ENCODE measurements at regions not wholly inside any gene's neighbourhood (a gene's known extent, or its start where the extent isn't known, plus 50 kb on each side); places are given as distances from the start of the nearest gene placed in this dataset.
"Not testable (repeated sequence)": the region's sequence is repeated elsewhere in the genome, so short reads cannot be mapped to it uniquely, and the experiment has no call there.

DNA sequence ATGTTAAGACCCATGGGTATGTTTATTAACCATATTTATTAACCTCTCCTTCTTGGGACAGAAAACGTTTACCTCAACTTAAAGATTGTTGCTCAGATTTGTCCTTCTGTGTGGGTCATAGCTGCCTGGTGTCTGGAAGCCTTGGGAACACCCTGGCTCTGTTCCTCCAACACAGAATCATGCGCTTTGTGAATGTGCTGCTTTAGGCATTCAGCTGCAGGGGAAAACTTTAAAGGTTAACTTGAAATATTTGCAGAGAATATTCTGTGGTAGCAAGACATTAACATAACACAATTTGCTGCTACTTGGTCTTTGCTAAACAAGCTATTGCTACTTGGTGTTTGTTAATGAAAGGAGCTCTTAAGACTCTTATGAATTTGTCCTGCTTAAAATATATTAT lies 50.5 kb upstream of the THOC3 start:
- not testable (repeated sequence) for H3K27ac Mint-ChIP-seq; H3K9me3 ChIP-seq (ENCODE audit: control insufficient read depth, low read length, poor library complexity, severe bottlenecking); ATAC-seq; H3K4me3 Mint-ChIP-seq; H3K4me1 Mint-ChIP-seq; H3K36me3 Mint-ChIP-seq (ENCODE audit: low read depth); H3K27me3 Mint-ChIP-seq; DNase-seq

DNA sequence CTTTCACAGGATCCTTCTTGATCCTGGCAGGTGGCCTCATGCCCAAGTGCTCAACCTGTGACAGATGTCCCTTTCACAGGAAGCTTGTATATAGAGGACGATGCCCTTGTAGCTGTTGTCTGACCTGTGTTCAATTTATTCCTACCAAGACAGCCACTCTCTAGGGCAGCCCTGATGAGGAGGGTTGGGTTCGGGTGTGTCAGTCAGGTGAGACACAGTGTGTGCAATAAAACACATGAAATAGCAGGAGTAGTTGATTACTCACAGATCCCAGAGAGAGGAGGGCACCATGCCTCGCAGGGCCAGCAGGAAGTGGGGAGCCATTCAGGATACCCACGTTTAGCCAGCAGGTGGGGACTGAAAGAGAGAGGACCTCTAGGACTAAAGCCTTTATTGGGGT lies 52.7 kb upstream of the THOC3 start:
- H3K4me1 Mint-ChIP-seq; H3K4me3 Mint-ChIP-seq; DNase-seq; ATAC-seq; H3K9me3 ChIP-seq (ENCODE audit: control insufficient read depth, low read length, poor library complexity, severe bottlenecking); H3K27me3 Mint-ChIP-seq; H3K27ac Mint-ChIP-seq; H3K36me3 Mint-ChIP-seq (ENCODE audit: low read depth): not testable (repeated sequence)

DNA sequence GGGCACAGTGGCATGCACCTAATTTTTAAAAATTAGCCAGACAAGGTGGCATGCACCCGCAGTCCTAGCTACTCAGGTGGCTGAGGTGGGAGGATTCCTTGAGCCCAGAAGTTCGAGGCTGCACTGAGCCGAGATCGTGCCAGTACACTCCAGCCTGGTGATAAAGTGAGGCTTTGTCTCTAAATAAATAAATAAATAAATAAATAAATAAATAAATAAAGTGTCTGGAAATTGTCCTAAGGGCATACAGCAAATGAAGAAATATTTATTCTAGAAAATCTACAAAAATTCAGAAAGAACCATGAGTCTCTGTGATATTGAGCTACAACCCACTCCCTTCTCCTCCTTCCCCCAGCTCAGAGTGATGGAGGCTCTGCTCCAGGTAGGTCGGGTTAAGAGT lies 55.4 kb upstream of the THOC3 start:
- H3K4me3 Mint-ChIP-seq; H3K9me3 ChIP-seq (ENCODE audit: control insufficient read depth, low read length, poor library complexity, severe bottlenecking); H3K4me1 Mint-ChIP-seq; DNase-seq; H3K27ac Mint-ChIP-seq; H3K27me3 Mint-ChIP-seq; H3K36me3 Mint-ChIP-seq (ENCODE audit: low read depth): not testable (repeated sequence)
- ATAC-seq = peak; percentile 61

DNA sequence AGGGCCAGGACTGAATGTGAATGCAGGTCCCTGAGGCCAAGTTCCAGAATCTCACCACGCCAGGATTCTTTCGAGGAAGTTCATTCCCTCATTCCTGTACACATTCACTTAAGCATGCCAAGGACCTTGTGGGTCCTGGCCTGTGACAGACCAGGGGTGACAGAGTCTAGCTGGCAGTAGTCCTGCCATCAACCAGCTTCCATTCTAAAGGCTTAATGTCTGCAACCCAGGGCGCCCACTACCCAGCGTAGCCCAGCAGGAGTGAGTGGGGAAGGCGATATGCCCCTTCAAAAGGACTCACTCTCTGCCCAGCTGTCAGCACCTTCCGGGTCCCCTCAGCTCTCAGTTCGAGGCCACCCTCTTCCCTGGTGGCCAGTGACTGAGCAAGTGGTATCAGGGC lies 61.3 kb upstream of the THOC3 start:
- not testable (repeated sequence) for DNase-seq; H3K9me3 ChIP-seq (ENCODE audit: control insufficient read depth, low read length, poor library complexity, severe bottlenecking); H3K4me1 Mint-ChIP-seq; H3K36me3 Mint-ChIP-seq (ENCODE audit: low read depth); H3K4me3 Mint-ChIP-seq; H3K27ac Mint-ChIP-seq; ATAC-seq; H3K27me3 Mint-ChIP-seq

DNA sequence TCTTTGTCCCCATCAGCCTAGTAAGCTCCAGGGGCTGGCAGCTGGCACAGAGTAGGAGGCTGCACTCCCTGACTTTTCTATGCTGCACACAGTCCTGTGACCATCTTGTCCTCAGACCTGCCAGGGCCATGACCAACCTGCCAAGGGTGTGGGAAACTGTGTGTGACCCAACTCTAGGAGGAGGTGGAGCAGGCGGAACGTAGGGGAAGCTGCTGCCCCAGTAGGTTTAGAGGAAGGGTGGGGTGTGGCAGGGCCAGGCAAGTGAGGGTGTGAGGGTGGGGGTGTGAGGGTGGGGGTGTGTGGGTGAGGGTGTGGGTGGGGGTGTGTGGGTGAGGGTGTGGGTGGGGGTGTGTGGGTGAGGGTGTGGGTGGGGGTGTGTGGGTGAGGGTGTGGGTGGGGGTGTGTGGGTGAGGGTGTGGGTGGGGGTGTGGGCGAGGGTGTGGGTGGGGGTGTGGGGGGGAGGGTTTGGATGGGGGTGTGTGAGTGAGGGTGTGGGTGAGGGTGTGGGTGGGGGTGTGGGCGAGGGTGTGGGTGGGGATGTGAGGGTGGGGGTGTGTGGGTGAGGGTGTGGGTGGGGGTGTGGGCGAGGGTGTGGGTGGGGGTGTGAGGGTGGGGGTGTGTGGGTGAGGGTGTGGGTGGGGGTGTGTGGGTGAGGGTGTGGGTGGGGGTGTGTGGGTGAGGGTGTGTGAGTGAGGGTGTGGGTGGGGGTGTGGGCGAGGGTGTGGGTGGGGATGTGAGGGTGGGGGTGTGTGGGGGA lies 62.4 kb upstream of the THOC3 start:
- not testable (repeated sequence) for H3K4me1 Mint-ChIP-seq; DNase-seq; H3K9me3 ChIP-seq (ENCODE audit: control insufficient read depth, low read length, poor library complexity, severe bottlenecking); H3K27ac Mint-ChIP-seq; H3K27me3 Mint-ChIP-seq; H3K4me3 Mint-ChIP-seq; H3K36me3 Mint-ChIP-seq (ENCODE audit: low read depth)
- peak; percentile 68 for ATAC-seq

DNA sequence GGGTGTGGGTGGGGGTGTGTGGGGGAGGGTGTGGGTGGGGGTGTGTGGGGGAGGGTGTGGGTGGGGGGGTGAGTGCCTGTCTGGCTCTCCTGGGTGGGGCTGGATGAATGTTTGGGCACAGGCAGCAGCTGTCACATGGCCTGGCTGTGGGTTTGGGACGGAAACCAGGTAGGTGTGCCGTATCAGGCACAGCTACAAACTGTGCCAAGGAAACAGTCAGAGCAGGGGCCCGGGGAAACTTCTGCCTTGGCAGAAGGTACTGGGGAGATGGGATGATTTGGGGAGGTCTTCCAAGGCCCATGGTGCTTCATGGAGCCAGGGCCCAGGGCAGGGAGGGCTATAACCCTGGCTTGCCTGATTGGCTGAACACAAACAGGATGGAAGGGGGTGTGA lies 63.0 kb upstream of the THOC3 start:
- H3K36me3 Mint-ChIP-seq (ENCODE audit: low read depth); DNase-seq; H3K27ac Mint-ChIP-seq; H3K4me3 Mint-ChIP-seq; H3K27me3 Mint-ChIP-seq; H3K9me3 ChIP-seq (ENCODE audit: control insufficient read depth, low read length, poor library complexity, severe bottlenecking): not testable (repeated sequence)
- peaks cover 12% of the 10 kb centered on the region for H3K4me1 Mint-ChIP-seq
- peak; percentile 73 for ATAC-seq

DNA sequence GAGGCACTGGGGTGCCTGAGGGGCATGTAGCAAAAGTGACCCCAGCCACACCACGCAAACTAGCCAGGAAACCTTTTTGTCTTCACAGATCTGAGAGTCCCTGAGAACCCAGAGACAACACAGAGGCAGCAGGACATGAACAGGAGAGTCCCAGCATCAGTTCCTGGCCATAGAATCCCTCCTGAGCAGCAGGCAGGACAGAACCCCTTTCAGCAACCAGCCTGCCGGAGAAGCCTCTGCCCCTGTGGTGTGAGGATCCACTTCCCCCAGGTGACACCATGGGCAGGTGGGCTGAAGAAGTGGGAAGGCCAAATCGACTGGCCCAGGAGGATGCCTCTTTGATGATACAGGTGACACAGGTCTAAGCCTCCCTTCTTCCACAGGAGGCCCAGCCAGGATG lies 65.1 kb upstream of the THOC3 start:
- not testable (repeated sequence) for H3K4me3 Mint-ChIP-seq; H3K36me3 Mint-ChIP-seq (ENCODE audit: low read depth); H3K9me3 ChIP-seq (ENCODE audit: control insufficient read depth, low read length, poor library complexity, severe bottlenecking); H3K27me3 Mint-ChIP-seq; ATAC-seq; DNase-seq; H3K27ac Mint-ChIP-seq
- H3K4me1 Mint-ChIP-seq = peaks cover 25% of the 10 kb centered on the region

DNA sequence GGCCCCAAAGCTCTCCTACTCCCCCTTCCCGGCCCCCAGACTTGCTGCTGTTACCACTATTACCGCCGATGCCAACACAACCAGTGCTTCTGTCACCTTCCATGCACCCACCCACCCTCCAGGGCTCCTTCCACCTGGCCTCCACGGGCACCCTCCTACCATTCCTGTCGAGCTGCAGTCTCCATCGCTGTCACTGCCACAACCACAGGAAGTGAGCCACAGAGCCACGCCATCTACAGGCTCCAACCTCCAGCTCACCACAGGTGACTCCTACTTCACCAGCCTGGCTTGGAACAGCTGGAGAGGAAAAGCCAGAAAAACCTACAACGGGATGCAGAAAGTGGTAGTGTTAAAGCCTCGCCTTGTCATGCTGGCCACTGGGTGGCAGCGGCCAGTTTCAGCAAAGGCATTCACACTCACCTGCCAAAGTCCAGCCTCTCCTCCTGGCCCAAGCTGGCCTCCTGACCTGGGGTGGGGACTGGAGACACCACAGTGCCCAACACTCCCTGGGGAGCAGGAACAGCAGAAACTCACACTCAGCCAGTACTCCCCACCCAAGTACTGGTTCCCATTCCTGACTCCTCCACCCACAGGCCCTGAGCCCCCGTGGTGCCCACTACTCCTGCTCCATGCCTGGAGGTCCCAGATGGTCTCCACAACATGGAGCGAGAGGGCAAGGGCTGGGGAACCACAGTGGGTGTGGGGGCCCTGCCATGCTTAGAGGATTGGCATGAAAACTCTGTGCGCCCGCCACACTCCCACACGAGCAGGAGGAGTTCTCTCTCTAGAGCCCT lies 66.5 kb upstream of the THOC3 start:
- ATAC-seq = peak; percentile 60
- Mint-ChIP-seq H3K27ac (peak overlapping the region; percentile 77), H3K4me1 (peaks cover 28% of the 10 kb centered on the region), H3K4me3 (peak overlapping the region; percentile 56)
- not testable (repeated sequence) for DNase-seq; H3K27me3 Mint-ChIP-seq; H3K36me3 Mint-ChIP-seq (ENCODE audit: low read depth); H3K9me3 ChIP-seq (ENCODE audit: control insufficient read depth, low read length, poor library complexity, severe bottlenecking)

DNA sequence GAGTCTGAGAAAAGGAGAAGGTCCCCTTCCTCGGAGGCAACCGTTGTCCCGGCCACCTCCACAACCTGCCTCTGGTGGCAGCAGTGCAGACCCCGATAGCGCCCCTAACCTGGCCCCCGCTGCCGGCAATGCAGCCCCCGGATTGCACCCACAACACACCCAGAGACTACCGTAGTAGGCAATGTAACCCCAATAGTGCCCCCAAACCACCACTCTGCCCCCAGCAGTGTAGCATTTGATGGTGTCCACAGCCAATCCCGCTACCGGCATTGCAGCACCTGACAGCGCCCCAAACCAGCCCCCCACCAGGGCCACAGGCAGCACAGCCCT lies 67.1 kb upstream of the THOC3 start:
- H3K27me3 Mint-ChIP-seq; ATAC-seq; H3K9me3 ChIP-seq (ENCODE audit: control insufficient read depth, low read length, poor library complexity, severe bottlenecking); H3K36me3 Mint-ChIP-seq (ENCODE audit: low read depth); DNase-seq: not testable (repeated sequence)
- peak overlapping the region; percentile 56 for H3K4me3 Mint-ChIP-seq
- peaks cover 31% of the 10 kb centered on the region for H3K4me1 Mint-ChIP-seq
- peak overlapping the region; percentile 77 for H3K27ac Mint-ChIP-seq

DNA sequence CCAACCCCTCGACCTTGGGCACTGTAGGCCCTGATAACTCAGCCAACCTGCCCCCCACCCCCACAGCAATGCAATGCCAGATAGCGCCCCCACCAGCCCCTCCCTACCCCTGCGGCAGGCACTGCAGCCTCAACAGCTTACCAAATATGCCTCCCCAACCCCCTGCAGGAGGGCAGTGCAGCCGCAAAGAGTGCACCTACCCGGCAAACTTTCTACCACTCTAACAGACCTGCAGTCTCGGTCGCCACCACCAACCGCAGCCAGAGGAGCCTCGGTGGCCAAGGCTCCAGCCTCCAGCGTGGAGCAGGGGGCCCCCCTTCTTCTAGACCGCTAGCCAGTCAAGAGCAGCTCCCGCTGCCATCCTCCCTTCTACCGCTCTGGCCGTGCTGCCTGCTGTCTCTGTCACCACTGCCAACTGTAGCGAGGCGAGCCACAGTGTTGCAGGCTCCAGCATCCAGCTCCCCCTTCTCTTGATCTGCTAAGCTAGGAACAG lies 67.7 kb upstream of the THOC3 start:
- not testable (repeated sequence) for H3K9me3 ChIP-seq (ENCODE audit: control insufficient read depth, low read length, poor library complexity, severe bottlenecking); H3K27me3 Mint-ChIP-seq; H3K36me3 Mint-ChIP-seq (ENCODE audit: low read depth); DNase-seq; ATAC-seq
- peak overlapping the region; percentile 72 for H3K4me3 Mint-ChIP-seq
- H3K27ac Mint-ChIP-seq = peak overlapping the region; percentile 88
- peaks cover 34% of the 10 kb centered on the region for H3K4me1 Mint-ChIP-seq

DNA sequence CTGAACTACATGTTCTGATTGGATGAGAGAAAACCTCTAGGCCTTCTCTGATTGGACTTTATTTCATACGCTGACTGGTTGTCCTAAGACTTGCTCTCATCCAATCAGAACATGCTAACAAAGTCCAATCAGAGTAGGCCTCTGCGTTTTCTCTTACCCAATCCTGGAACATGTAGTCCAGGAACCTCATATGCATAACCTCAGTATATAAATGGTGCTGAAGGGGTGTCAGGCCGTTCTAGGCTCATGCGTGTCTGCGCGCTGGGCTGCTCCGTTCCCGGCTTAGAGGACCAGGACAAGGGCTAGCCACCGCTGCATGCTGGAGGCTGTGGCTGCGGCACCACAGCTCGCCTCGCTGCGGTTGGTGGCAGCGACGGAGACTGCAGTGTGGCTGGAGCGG lies 68.3 kb upstream of the THOC3 start:
- not testable (repeated sequence) for H3K36me3 Mint-ChIP-seq (ENCODE audit: low read depth); H3K9me3 ChIP-seq (ENCODE audit: control insufficient read depth, low read length, poor library complexity, severe bottlenecking); DNase-seq; ATAC-seq; H3K27me3 Mint-ChIP-seq
- H3K27ac Mint-ChIP-seq = peak overlapping the region; percentile 88
- H3K4me1 Mint-ChIP-seq = peaks cover 34% of the 10 kb centered on the region
- H3K4me3 Mint-ChIP-seq = peak overlapping the region; percentile 72

DNA sequence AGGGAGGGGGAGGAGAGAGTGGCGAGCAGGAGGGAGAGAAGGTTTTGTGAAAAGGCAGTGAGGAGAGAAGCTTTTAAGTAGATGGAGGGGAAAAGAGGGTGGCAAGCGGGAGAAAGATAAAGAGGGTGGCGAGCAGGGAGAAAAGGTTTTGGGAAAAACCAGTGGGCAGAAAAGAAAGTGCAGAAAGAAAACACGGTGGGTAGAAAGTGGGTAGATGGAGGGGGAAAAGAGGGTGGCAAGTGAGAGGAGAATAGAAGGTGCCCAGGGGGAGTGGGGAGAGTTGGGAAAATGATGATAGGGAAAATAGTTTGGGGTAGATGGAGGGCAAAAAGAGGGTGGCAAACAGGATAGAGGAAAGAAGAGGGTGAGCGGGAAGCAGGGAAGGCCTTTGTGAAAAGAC lies 69.1 kb upstream of the THOC3 start:
- Mint-ChIP-seq H3K4me3 (peak overlapping the region; percentile 28), H3K27ac (peak overlapping the region; percentile 88), H3K4me1 (peaks cover 36% of the 10 kb centered on the region)
- H3K36me3 Mint-ChIP-seq (ENCODE audit: low read depth); H3K9me3 ChIP-seq (ENCODE audit: control insufficient read depth, low read length, poor library complexity, severe bottlenecking); DNase-seq; ATAC-seq; H3K27me3 Mint-ChIP-seq: not testable (repeated sequence)

DNA sequence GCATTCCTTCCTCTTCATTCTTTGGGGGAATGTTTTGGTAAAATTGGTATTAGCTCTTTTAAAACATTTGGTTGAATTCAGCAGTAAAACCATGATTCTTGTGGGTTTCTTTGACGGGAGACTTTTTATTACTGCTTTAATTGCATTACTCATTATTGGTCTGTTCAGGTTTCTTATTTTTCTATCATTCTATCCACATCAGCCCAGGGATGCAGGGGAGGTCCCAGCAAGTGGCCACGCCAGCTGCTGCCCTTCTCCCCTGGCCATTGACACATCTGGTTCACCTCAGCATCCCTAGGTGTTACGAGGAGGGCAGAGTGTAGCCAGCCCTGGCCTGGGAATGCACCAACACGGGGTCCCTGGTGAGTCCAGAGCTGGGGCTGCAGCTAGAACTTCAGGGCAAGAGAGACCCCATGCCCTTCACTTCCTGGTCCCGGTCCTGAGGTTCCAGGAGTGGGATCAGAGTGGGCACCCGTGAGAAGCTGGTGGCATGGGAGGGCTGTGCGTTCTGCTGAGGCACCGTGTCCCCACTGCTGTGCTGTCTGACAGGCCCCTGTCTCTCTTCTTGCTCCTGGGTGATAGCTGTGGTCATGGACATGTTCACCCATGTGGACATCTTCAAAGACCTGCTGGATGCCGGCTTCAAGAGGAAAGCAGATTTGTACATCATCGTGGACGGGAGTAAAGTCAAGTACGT lies 72.1 kb upstream of the THOC3 start:
- H3K4me3 Mint-ChIP-seq = peak overlapping the region; percentile 45
- H3K36me3 Mint-ChIP-seq (ENCODE audit: low read depth); H3K27me3 Mint-ChIP-seq; ATAC-seq; H3K9me3 ChIP-seq (ENCODE audit: control insufficient read depth, low read length, poor library complexity, severe bottlenecking); DNase-seq: not testable (repeated sequence)
- peaks cover 35% of the 10 kb centered on the region for H3K4me1 Mint-ChIP-seq
- H3K27ac Mint-ChIP-seq = peak overlapping the region; percentile 88
